ENCODE measurements at regions not wholly inside any gene's neighbourhood (a gene's known extent, or its start where the extent isn't known, plus 50 kb on each side); places are given as distances from the start of the nearest gene placed in this dataset.

DNA sequence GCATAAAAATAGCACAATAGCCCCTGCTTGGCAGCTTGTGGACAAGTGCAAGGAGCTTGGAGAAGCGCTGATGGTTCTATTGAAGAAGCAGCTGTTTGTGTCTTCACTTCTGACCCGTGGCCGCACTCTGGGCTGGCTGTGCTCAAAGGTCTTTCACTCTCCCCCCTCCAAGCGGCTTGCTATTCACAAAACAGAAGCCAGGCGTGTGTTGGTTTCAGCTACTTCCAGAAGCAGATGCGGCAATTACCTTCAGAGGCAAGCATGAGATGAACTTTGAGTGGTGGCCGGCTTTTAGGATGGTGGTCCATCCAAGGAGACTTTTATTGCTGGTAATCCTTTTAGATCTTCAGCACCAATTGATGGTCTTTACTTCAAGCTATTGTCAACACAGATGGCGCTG is 188.5 kb upstream of the ARGLU1 start:
- Histone ChIP-seq H3K36me3 (ENCODE audit: control insufficient read depth, insufficient read depth, low read length) (no peaks in the 10 kb centered on the region), H3K4me3 (ENCODE audit: low read depth, low read length) (no peak overlapping the region), H3K27me3 (ENCODE audit: control insufficient read depth, insufficient read depth, low read length) (no peaks in the 10 kb centered on the region)
- DNase-seq (ENCODE audit: low read depth), result no peak
- TF ChIP-seq, protein P1, sequence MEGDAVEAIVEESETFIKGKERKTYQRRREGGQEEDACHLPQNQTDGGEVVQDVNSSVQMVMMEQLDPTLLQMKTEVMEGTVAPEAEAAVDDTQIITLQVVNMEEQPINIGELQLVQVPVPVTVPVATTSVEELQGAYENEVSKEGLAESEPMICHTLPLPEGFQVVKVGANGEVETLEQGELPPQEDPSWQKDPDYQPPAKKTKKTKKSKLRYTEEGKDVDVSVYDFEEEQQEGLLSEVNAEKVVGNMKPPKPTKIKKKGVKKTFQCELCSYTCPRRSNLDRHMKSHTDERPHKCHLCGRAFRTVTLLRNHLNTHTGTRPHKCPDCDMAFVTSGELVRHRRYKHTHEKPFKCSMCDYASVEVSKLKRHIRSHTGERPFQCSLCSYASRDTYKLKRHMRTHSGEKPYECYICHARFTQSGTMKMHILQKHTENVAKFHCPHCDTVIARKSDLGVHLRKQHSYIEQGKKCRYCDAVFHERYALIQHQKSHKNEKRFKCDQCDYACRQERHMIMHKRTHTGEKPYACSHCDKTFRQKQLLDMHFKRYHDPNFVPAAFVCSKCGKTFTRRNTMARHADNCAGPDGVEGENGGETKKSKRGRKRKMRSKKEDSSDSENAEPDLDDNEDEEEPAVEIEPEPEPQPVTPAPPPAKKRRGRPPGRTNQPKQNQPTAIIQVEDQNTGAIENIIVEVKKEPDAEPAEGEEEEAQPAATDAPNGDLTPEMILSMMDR (IDR thresholded peaks at IDR 0.05; ENCODE audit: insufficient read depth, low read depth, low read length), result no peak
- ChIA-PET CTCF (interaction anchor here (0.6 kb wide), 1 partner anchor 1582 kb away, joined by 3 read pairs; no protein-coding TSS in a partner anchor), POLR2A (no interaction called here)

DNA sequence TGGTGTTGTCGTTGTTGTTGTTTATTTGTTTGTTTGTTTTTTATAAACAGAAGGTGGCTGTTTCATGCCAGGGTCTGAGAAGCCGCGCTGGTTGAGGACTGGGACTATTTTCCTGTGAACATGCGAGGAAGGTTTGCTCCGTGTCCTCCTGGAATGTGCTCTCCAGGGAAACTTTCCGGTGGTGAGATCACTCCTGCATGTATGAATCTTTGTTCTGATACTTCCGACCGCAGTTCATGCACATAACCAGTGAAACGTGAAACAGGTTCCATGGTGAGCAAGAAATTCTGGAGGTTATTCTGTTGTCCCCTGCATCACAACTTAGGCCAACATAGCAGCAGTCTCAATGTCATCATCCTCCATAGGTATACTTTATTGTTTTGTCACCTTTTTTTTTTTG is 187.6 kb upstream of the ARGLU1 start:
- no peak for DNase-seq (ENCODE audit: low read depth)
- CTCF ChIA-PET, result no interaction called here
- no peak overlapping the region for H3K4me3 ChIP-seq (ENCODE audit: low read depth, low read length)
- TF ChIP-seq, protein P1 (IDR thresholded peaks at IDR 0.05; ENCODE audit: insufficient read depth, low read depth, low read length), result no peak
- no peaks in the 10 kb centered on the region for H3K27me3 ChIP-seq (ENCODE audit: control insufficient read depth, insufficient read depth, low read length)
- no peaks in the 10 kb centered on the region for H3K36me3 ChIP-seq (ENCODE audit: control insufficient read depth, insufficient read depth, low read length)
- POLR2A ChIA-PET, result no interaction called here

DNA sequence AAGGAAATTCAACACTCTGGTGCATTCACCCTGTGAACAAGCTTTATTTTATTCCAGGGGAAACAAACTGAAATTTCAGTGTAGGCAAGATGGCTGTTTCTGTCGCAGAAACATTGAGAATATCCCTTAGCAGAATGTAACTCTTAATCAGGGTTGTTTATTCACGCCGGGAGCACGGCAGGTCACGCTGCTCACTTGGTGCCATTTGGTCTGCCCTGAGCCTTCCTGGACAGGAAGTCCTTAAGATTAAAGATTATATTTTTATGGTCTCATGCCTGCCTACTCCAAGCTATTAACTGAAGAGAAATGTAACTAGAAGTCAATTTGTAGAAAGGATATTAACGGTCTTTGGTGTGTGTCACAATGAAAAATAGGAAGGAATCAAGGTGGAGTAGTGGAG is 185.3 kb upstream of the ARGLU1 start:
- TF ChIP-seq, protein P1 (IDR thresholded peaks at IDR 0.05; ENCODE audit: insufficient read depth, low read depth, low read length), result no peak
- Histone ChIP-seq H3K36me3 (ENCODE audit: control insufficient read depth, insufficient read depth, low read length) (no peaks in the 10 kb centered on the region), H3K4me3 (ENCODE audit: low read depth, low read length) (no peak overlapping the region), H3K27me3 (ENCODE audit: control insufficient read depth, insufficient read depth, low read length) (no peaks in the 10 kb centered on the region)
- ChIA-PET POLR2A (no interaction called here), CTCF (no interaction called here)
- DNase-seq (ENCODE audit: low read depth), result no peak

DNA sequence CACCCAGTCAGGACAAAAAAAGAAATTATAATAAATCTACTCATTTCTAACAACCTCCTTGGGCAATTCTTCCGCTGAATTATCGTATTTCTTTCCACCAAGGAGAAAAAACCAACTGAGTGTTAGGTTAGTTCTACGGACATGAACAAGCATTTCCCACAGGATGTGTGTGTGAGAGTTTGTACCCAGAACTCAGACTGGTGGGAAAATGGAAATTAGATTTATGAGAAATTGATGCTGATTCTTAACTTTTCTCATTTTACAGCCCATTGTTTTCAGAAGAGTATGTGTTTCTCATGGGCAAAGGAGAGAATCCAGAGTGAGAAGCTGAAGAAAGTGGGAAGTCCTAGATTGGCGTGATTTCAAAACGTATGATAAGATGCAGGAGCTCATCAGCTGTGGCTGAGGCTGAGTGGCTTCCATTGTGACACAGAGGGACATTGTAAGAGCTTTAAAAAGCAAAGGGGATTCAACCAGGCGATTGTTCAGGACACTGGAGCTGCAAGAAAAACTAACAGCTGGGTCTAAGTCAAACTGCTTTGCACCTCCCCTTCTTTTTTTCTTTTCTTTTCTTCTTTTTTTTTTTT is 184.7 kb upstream of the ARGLU1 start:
- Histone ChIP-seq H3K4me3 (ENCODE audit: low read depth, low read length) (no peak overlapping the region), H3K27me3 (ENCODE audit: control insufficient read depth, insufficient read depth, low read length) (no peaks in the 10 kb centered on the region), H3K36me3 (ENCODE audit: control insufficient read depth, insufficient read depth, low read length) (no peaks in the 10 kb centered on the region)
- CTCF ChIA-PET, result no interaction called here
- TF ChIP-seq, protein P1 (IDR thresholded peaks at IDR 0.05; ENCODE audit: insufficient read depth, low read depth, low read length), result no peak
- POLR2A ChIA-PET, result no interaction called here
- no peak for DNase-seq (ENCODE audit: low read depth)

DNA sequence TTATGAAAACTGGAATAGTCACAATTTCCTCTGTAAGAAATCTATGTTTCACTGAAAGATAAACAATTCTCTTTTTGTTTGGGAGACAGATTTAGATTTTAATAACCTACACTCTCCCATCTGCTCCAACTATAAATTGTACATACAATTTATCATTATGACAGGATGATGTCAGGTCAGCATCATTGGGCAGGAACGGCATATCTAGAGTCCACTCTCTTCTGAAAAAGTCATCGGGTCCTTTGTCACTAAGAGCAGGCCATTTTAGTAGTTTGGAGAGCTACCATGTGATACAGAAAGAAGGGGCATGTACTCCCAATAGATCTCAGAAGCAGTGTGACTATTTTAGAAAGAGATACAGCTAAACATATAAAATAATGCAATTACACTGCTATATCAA is 180.8 kb upstream of the ARGLU1 start:
- TF ChIP-seq, protein P1 (IDR thresholded peaks at IDR 0.05; ENCODE audit: insufficient read depth, low read depth, low read length), result no peak
- CTCF ChIA-PET, result no interaction called here
- Histone ChIP-seq H3K4me3 (ENCODE audit: low read depth, low read length) (no peak overlapping the region), H3K27me3 (ENCODE audit: control insufficient read depth, insufficient read depth, low read length) (no peaks in the 10 kb centered on the region), H3K36me3 (ENCODE audit: control insufficient read depth, insufficient read depth, low read length) (no peaks in the 10 kb centered on the region)
- no peak for DNase-seq (ENCODE audit: low read depth)
- POLR2A ChIA-PET, result no interaction called here

All from BJ (cell line).